Calu3 (cell line): ENCODE measurements at regions not wholly inside any gene's neighbourhood (a gene's known extent, or its start where the extent isn't known, plus 50 kb on each side); places are given as distances from the start of the nearest gene placed in this dataset.

Experiments used
- BruUV-seq: library from RNA; stranded (reverse); fragments of 400-500 nt; replicated peaks from 2 replicates; lab custom pipeline; 2021; lab: Mats Ljungman, UMichigan
- CTCF ChIA-PET: fragments of 300-600 bp; sonication (Branson Sonifier 250); formaldehyde crosslinking; loops from one replicate; lab custom pipeline; 2022; ENCODE audit warnings: antibody characterized with exemption; lab: Charles Lee
- DNase-seq: peaks from one replicate; pipeline ENCODE4 v3.0.0; 2022
- H3K27ac Mint-ChIP-seq: one replicate; pipeline ENCODE4 v1.8.0; 2022; ENCODE audit warnings: mixed read lengths; ENCODE audit not compliant: unreplicated experiment
- H3K27me3 Mint-ChIP-seq: one replicate; pipeline ENCODE4 v1.8.0; 2022; ENCODE audit warnings: mixed read lengths; ENCODE audit not compliant: unreplicated experiment
- H3K36me3 Mint-ChIP-seq: one replicate; pipeline ENCODE4 v1.8.0; 2022; ENCODE audit warnings: mild to moderate bottlenecking, moderate library complexity, mixed read lengths; ENCODE audit not compliant: insufficient read depth, unreplicated experiment
- H3K4me1 Mint-ChIP-seq: one replicate; pipeline ENCODE4 v1.8.0; 2022; ENCODE audit warnings: mild to moderate bottlenecking, low read depth, mixed read lengths; ENCODE audit not compliant: unreplicated experiment
- H3K4me3 Mint-ChIP-seq: one replicate; pipeline ENCODE4 v1.8.0; 2022; ENCODE audit warnings: mild to moderate bottlenecking, low read depth, moderate library complexity, mixed read lengths; ENCODE audit not compliant: unreplicated experiment
- H3K9me3 Mint-ChIP-seq: one replicate; pipeline ENCODE4 v1.8.0; 2022; ENCODE audit warnings: low read depth, mixed read lengths; ENCODE audit not compliant: unreplicated experiment
- CTCF ChIP-seq: fragments of 200-600 bp; IDR thresholded peaks from one replicate; pipeline ENCODE4 v1.8.0; 2022; ENCODE audit warnings: antibody characterized with exemption; ENCODE audit not compliant: unreplicated experiment
- intact Hi-C: fragments of 100-400 bp; cut with micrococcal nuclease; formaldehyde crosslinking; loops from one replicate; pipeline ENCODE4 v1.10.0; 2022; ENCODE audit not compliant: unreplicated experiment

GRCh38 chr9:118017607-118018122 is 313.5 kb downstream of the TLR4 start:
- Mint-ChIP-seq H3K4me3 (no peak overlapping the region), H3K27me3 (no peaks in the 10 kb centered on the region), H3K9me3 (peaks cover 7% of the 10 kb centered on the region), H3K27ac (no peak overlapping the region), H3K36me3 (no peaks in the 10 kb centered on the region), H3K4me1 (no peaks in the 10 kb centered on the region)
- DNase-seq = no peak
- intact Hi-C loops = no loop called here
- BruUV-seq = no TSS peak
- CTCF ChIA-PET = no interaction called here
- no peak for TF ChIP-seq CTCF

DNA sequence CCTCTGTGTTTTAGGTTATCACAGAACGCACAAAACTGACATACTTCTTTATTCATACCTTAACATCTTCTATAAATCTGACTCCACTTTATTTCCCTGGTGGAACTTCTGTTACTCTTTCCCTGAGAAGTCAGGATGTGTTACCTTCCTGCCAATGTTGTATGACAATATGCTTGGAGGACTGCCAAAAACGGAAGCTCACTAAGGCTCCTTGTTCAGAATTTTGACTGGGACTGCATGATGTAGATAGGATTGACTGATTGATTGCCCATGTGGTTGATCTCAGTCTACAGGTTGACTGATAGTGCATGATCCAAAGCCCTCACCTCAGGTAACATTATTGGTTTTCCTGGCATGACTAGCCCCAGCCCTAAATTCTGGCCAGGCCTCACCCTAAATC is 319.4 kb downstream of the TLR4 start:
- no peak overlapping the region for H3K4me3 Mint-ChIP-seq
- no peaks in the 10 kb centered on the region for H3K36me3 Mint-ChIP-seq
- intact Hi-C loops = no loop called here
- H3K27me3 Mint-ChIP-seq = no peaks in the 10 kb centered on the region
- CTCF ChIA-PET = no interaction called here
- no peak overlapping the region for H3K27ac Mint-ChIP-seq
- no peak for DNase-seq
- BruUV-seq = no TSS peak
- TF ChIP-seq CTCF = no peak
- H3K4me1 Mint-ChIP-seq = no peaks in the 10 kb centered on the region
- no peaks in the 10 kb centered on the region for H3K9me3 Mint-ChIP-seq

- TF ChIP-seq CTCF = no peak
- no peak for DNase-seq
- intact Hi-C loops = no loop called here
- no TSS peak for BruUV-seq
- CTCF ChIA-PET = no interaction called here
- Mint-ChIP-seq H3K27me3 (no peaks in the 10 kb centered on the region), H3K36me3 (no peaks in the 10 kb centered on the region), H3K4me1 (no peaks in the 10 kb centered on the region), H3K4me3 (no peak overlapping the region), H3K9me3 (peaks cover 6% of the 10 kb centered on the region), H3K27ac (no peak overlapping the region)
Measured at GRCh38 chr9:118028225-118028624, 324.0 kb downstream of the TLR4 start.

GRCh38 chr9:118029425-118029824 is 325.2 kb downstream of the TLR4 start:
- Mint-ChIP-seq H3K4me3 (no peak overlapping the region), H3K27ac (no peak overlapping the region), H3K27me3 (no peaks in the 10 kb centered on the region), H3K4me1 (no peaks in the 10 kb centered on the region), H3K9me3 (peaks cover 9% of the 10 kb centered on the region), H3K36me3 (no peaks in the 10 kb centered on the region)
- CTCF ChIA-PET = no interaction called here
- BruUV-seq = no TSS peak
- intact Hi-C loops = no loop called here
- TF ChIP-seq CTCF = no peak
- DNase-seq = no peak
